ENCODE measurements at regions not wholly inside any gene's neighbourhood (a gene's known extent, or its start where the extent isn't known, plus 50 kb on each side); places are given as distances from the start of the nearest gene placed in this dataset.

GRCh38 chr2:115904516-115904915, 1462.1 kb downstream of the DPP10 start:
- intact Hi-C loops (cut with DNase I, micrococcal nuclease), result no loop called here
- H3K4me1 ChIP-seq (ENCODE audit: low read depth), result no peaks in the 10 kb centered on the region
- no peak for TF ChIP-seq CTCF (IDR thresholded peaks at IDR 0.05)
- no peak overlapping the region for H3K4me3 ChIP-seq
- no peaks in the 10 kb centered on the region for H3K36me3 ChIP-seq (ENCODE audit: low read depth)
- no peak for DNase-seq
- no peaks in the 10 kb centered on the region for H3K9me3 ChIP-seq
- no peak for ATAC-seq

GRCh38 chr2:115908731-115909130, 1466.3 kb downstream of the DPP10 start:
- H3K36me3 ChIP-seq (ENCODE audit: low read depth), result no peaks in the 10 kb centered on the region
- H3K9me3 ChIP-seq, result no peaks in the 10 kb centered on the region
- DNase-seq (no peak), ATAC-seq (no peak)
- no peak for TF ChIP-seq CTCF (IDR thresholded peaks at IDR 0.05)
- H3K4me1 ChIP-seq (ENCODE audit: low read depth), result no peaks in the 10 kb centered on the region
- H3K4me3 ChIP-seq, result no peak overlapping the region
- intact Hi-C loops (cut with DNase I, micrococcal nuclease), result no loop called here

GRCh38 chr2:115910270-115910669, 1467.8 kb downstream of the DPP10 start:
- no peak for TF ChIP-seq CTCF (IDR thresholded peaks at IDR 0.05)
- no peak for DNase-seq

GRCh38 chr2:115913921-115914320, 1471.5 kb downstream of the DPP10 start:
- Histone ChIP-seq H3K4me3 (no peak overlapping the region), H3K36me3 (ENCODE audit: low read depth) (no peaks in the 10 kb centered on the region), H3K4me1 (ENCODE audit: low read depth) (no peaks in the 10 kb centered on the region), H3K9me3 (no peaks in the 10 kb centered on the region)
- intact Hi-C loops (cut with DNase I, micrococcal nuclease), result loop anchor here in 1 of 2 donors (10.0 kb wide), 1 partner anchor 111 kb away; no protein-coding TSS in a partner anchor
- no peak for ATAC-seq
- no peak for DNase-seq
- TF ChIP-seq CTCF (IDR thresholded peaks at IDR 0.05), result no peak

More at GRCh38 chr2:115910270-115910669, 1467.8 kb downstream of the DPP10 start:
- no peaks in the 10 kb centered on the region for H3K4me1 ChIP-seq (ENCODE audit: low read depth)
- no peaks in the 10 kb centered on the region for H3K9me3 ChIP-seq
- intact Hi-C loops (cut with DNase I, micrococcal nuclease), result loop anchor here in 1 of 2 donors (10.0 kb wide), 1 partner anchor 115 kb away; no protein-coding TSS in a partner anchor
- no peaks in the 10 kb centered on the region for H3K36me3 ChIP-seq (ENCODE audit: low read depth)
- ATAC-seq, result no peak
- no peak overlapping the region for H3K4me3 ChIP-seq

- no peak for ATAC-seq
Observed at GRCh38 chr2:115921541-115921940, 1479.1 kb downstream of the DPP10 start.

More at GRCh38 chr2:115921541-115921940, 1479.1 kb downstream of the DPP10 start:
- no peak for DNase-seq
- no peaks in the 10 kb centered on the region for H3K36me3 ChIP-seq (ENCODE audit: low read depth)
- H3K9me3 ChIP-seq, result peaks cover 4% of the 10 kb centered on the region
- no peaks in the 10 kb centered on the region for H3K4me1 ChIP-seq (ENCODE audit: low read depth)
- no peak for TF ChIP-seq CTCF (IDR thresholded peaks at IDR 0.05)
- no peak overlapping the region for H3K4me3 ChIP-seq
- intact Hi-C loops (cut with DNase I, micrococcal nuclease), result no loop called here

Measured in mucosa of descending colon (tissue), 3 donors.